ENCODE measurements at regions not wholly inside any gene's neighbourhood (a gene's known extent, or its start where the extent isn't known, plus 50 kb on each side); places are given as distances from the start of the nearest gene placed in this dataset.

GRCh38 chr16:81166417-81167300, 70.5 kb upstream of the GCSH start:
- DNase-seq: no peak
- Mint-ChIP-seq H3K4me3 (no peak overlapping the region), H3K36me3 (ENCODE audit: low read depth) (no peaks in the 10 kb centered on the region), H3K9me3 (no peaks in the 10 kb centered on the region), H3K4me1 (peaks cover 4% of the 10 kb centered on the region), H3K27me3 (ENCODE audit: low read depth, poor library complexity) (peaks cover 25% of the 10 kb centered on the region), H3K27ac (no peak overlapping the region)
- TF ChIP-seq, protein P1, sequence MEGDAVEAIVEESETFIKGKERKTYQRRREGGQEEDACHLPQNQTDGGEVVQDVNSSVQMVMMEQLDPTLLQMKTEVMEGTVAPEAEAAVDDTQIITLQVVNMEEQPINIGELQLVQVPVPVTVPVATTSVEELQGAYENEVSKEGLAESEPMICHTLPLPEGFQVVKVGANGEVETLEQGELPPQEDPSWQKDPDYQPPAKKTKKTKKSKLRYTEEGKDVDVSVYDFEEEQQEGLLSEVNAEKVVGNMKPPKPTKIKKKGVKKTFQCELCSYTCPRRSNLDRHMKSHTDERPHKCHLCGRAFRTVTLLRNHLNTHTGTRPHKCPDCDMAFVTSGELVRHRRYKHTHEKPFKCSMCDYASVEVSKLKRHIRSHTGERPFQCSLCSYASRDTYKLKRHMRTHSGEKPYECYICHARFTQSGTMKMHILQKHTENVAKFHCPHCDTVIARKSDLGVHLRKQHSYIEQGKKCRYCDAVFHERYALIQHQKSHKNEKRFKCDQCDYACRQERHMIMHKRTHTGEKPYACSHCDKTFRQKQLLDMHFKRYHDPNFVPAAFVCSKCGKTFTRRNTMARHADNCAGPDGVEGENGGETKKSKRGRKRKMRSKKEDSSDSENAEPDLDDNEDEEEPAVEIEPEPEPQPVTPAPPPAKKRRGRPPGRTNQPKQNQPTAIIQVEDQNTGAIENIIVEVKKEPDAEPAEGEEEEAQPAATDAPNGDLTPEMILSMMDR (IDR thresholded peaks at IDR 0.05): no peak

- Mint-ChIP-seq H3K4me1 (no peaks in the 10 kb centered on the region), H3K36me3 (ENCODE audit: low read depth) (no peaks in the 10 kb centered on the region), H3K27me3 (ENCODE audit: low read depth, poor library complexity) (peaks cover 23% of the 10 kb centered on the region), H3K9me3 (peaks cover 5% of the 10 kb centered on the region), H3K27ac (no peak overlapping the region), H3K4me3 (no peak overlapping the region)
- no peak for DNase-seq
- TF ChIP-seq, protein P1 (IDR thresholded peaks at IDR 0.05): no peak
Observed at GRCh38 chr16:81165411-81166097, 69.4 kb upstream of the GCSH start.

GRCh38 chr16:81164958-81165357, 68.8 kb upstream of the GCSH start:
- Mint-ChIP-seq H3K9me3 (peaks cover 5% of the 10 kb centered on the region), H3K27ac (no peak overlapping the region), H3K4me1 (no peaks in the 10 kb centered on the region), H3K27me3 (ENCODE audit: low read depth, poor library complexity) (peaks cover 23% of the 10 kb centered on the region), H3K36me3 (ENCODE audit: low read depth) (no peaks in the 10 kb centered on the region), H3K4me3 (no peak overlapping the region)
- no peak for DNase-seq
- TF ChIP-seq, protein P1 (IDR thresholded peaks at IDR 0.05): no peak

DNA sequence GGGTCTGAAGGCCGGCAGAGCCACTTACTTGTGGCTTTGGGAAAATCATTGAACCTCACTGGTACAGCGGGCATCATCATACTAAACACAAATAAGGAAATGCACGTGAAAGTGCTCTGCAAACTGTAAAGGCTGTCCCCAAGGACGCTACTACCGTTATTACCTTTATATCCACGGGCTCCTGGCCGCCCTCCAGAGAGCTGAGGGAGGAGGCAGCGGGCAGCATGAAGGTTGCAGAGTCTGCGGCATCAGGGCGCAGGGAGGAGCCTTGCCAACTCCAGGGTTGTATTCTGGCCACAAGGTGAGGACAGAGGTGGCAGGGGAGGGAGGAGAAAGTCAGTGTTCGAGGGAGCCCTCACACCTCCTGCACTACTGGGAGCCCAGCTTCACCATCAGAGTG, 68.3 kb upstream of the GCSH start:
- H3K4me1 Mint-ChIP-seq: no peaks in the 10 kb centered on the region
- H3K27me3 Mint-ChIP-seq (ENCODE audit: low read depth, poor library complexity): peaks cover 23% of the 10 kb centered on the region
- TF ChIP-seq, protein P1 (IDR thresholded peaks at IDR 0.05): no peak
- no peaks in the 10 kb centered on the region for H3K36me3 Mint-ChIP-seq (ENCODE audit: low read depth)
- no peak for DNase-seq
- peaks cover 5% of the 10 kb centered on the region for H3K9me3 Mint-ChIP-seq
- peak overlapping the region; percentile 66 for H3K27ac Mint-ChIP-seq
- no peak overlapping the region for H3K4me3 Mint-ChIP-seq

DNA sequence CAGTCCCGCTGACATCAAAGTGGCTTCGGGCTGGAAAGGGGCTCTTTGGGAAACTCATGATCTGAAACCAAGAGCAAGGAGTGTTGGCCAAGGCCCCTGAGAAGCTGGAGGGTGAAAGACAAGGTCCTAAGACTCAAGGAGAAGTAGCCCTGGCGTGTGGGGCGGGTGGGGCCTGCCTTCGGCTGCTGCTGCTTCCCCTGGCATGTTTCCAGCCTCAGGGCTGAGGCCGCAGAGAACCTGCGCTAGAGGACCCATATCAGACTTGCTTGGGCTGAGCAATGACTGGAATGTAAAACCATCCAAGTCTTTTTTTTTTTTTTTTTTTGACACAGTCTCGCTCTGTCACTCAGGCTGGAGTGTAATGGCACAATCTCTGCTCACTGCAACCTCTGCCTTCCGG, 67.5 kb upstream of the GCSH start:
- no peaks in the 10 kb centered on the region for H3K36me3 Mint-ChIP-seq (ENCODE audit: low read depth)
- H3K4me3 Mint-ChIP-seq: no peak overlapping the region
- peaks cover 19% of the 10 kb centered on the region for H3K27me3 Mint-ChIP-seq (ENCODE audit: low read depth, poor library complexity)
- TF ChIP-seq, protein P1 (IDR thresholded peaks at IDR 0.05): no peak
- DNase-seq: no peak
- H3K27ac Mint-ChIP-seq: no peak overlapping the region
- H3K4me1 Mint-ChIP-seq: peaks cover 5% of the 10 kb centered on the region
- H3K9me3 Mint-ChIP-seq: peaks cover 5% of the 10 kb centered on the region

Data from nephron progenitor cell (in vitro differentiated cells).